ENCODE measurements at regions not wholly inside any gene's neighbourhood (a gene's known extent, or its start where the extent isn't known, plus 50 kb on each side); places are given as distances from the start of the nearest gene placed in this dataset.
"Not testable (repeated sequence)": the region's sequence is repeated elsewhere in the genome, so short reads cannot be mapped to it uniquely, and the experiment has no call there.

- Mint-ChIP-seq H3K9me3 (peaks cover 5% of the 10 kb centered on the region), H3K27me3 (peaks cover 4% of the 10 kb centered on the region), H3K27ac (no peak overlapping the region), H3K36me3 (no peaks in the 10 kb centered on the region), H3K4me1 (no peaks in the 10 kb centered on the region), H3K4me3 (no peak overlapping the region)
- no peak for ATAC-seq (ENCODE audit: low read depth)
- DNase-seq (ENCODE audit: low spot score in 2 of 2) = no peak
Measured at GRCh38 chr20:39990692-39991091, 698.3 kb downstream of the MAFB start.

- no peak for DNase-seq (ENCODE audit: low spot score in 2 of 2)
- no peak for ATAC-seq (ENCODE audit: low read depth)
- peaks cover 2% of the 10 kb centered on the region for H3K27me3 Mint-ChIP-seq
- H3K27ac Mint-ChIP-seq = no peak overlapping the region
- no peaks in the 10 kb centered on the region for H3K4me1 Mint-ChIP-seq
- H3K36me3 Mint-ChIP-seq = no peaks in the 10 kb centered on the region
- H3K4me3 Mint-ChIP-seq = no peak overlapping the region
- peaks cover 5% of the 10 kb centered on the region for H3K9me3 Mint-ChIP-seq
Measured at GRCh38 chr20:39988991-39989390, 700.0 kb downstream of the MAFB start.

- Mint-ChIP-seq H3K36me3 (no peaks in the 10 kb centered on the region), H3K27ac (no peak overlapping the region), H3K4me3 (no peak overlapping the region), H3K4me1 (no peaks in the 10 kb centered on the region), H3K27me3 (no peaks in the 10 kb centered on the region), H3K9me3 (peaks cover 3% of the 10 kb centered on the region)
- DNase-seq (ENCODE audit: low spot score in 2 of 2) = no peak
- no peak for ATAC-seq (ENCODE audit: low read depth)
Measured at GRCh38 chr20:39986173-39986904, 702.7 kb downstream of the MAFB start.

- no peak for ATAC-seq (ENCODE audit: low read depth)
- Mint-ChIP-seq H3K27ac (no peak overlapping the region), H3K27me3 (no peaks in the 10 kb centered on the region), H3K4me3 (no peak overlapping the region), H3K9me3 (peaks cover 3% of the 10 kb centered on the region), H3K4me1 (no peaks in the 10 kb centered on the region), H3K36me3 (no peaks in the 10 kb centered on the region)
- DNase-seq (ENCODE audit: low spot score in 2 of 2) = no peak
Measured at GRCh38 chr20:39985271-39985827, 703.7 kb downstream of the MAFB start.

DNA sequence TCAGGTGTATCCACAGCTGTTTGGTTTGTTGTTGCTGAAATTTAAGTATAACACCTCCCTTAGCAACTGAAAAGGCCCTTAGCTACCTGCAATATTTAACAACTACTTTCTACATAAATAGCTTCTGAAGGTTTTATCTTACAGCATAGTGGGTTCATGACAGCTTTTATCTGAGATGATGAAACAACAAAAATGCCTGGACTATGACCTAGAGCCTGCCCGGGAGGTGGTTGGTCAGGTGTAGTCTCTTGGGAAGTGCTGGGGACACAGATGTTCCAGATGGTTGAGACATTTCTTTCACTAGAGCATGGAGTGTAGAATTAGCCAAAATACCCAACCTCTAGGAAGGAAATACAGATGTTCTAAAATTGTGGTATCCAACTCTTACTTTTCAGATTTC, 705.4 kb downstream of the MAFB start:
- no peak for ATAC-seq (ENCODE audit: low read depth)
- Mint-ChIP-seq H3K4me3 (no peak overlapping the region), H3K9me3 (no peaks in the 10 kb centered on the region), H3K27me3 (no peaks in the 10 kb centered on the region), H3K36me3 (no peaks in the 10 kb centered on the region), H3K27ac (no peak overlapping the region), H3K4me1 (no peaks in the 10 kb centered on the region)
- DNase-seq (ENCODE audit: low spot score in 2 of 2) = no peak

- Mint-ChIP-seq H3K4me1 (no peaks in the 10 kb centered on the region), H3K27me3 (no peaks in the 10 kb centered on the region), H3K4me3 (no peak overlapping the region), H3K36me3 (no peaks in the 10 kb centered on the region), H3K27ac (no peak overlapping the region), H3K9me3 (no peaks in the 10 kb centered on the region)
- DNase-seq (ENCODE audit: low spot score in 2 of 2) (no peak), ATAC-seq (ENCODE audit: low read depth) (no peak)
Measured at GRCh38 chr20:39983183-39983582, 705.9 kb downstream of the MAFB start.

GRCh38 chr20:39974966-39975501, 714.0 kb downstream of the MAFB start:
- no peak for DNase-seq (ENCODE audit: low spot score in 2 of 2)
- no peak overlapping the region for H3K4me3 Mint-ChIP-seq
- no peak overlapping the region for H3K27ac Mint-ChIP-seq
- peaks cover 1% of the 10 kb centered on the region for H3K36me3 Mint-ChIP-seq
- peaks cover 8% of the 10 kb centered on the region for H3K27me3 Mint-ChIP-seq
- no peak for ATAC-seq (ENCODE audit: low read depth)
- no peaks in the 10 kb centered on the region for H3K4me1 Mint-ChIP-seq
- H3K9me3 Mint-ChIP-seq = peaks cover 4% of the 10 kb centered on the region

GRCh38 chr20:39968495-39968894, 720.5 kb downstream of the MAFB start:
- peaks cover 1% of the 10 kb centered on the region for H3K36me3 Mint-ChIP-seq
- no peak for ATAC-seq (ENCODE audit: low read depth)
- no peak for DNase-seq (ENCODE audit: low spot score in 2 of 2)
- no peaks in the 10 kb centered on the region for H3K4me1 Mint-ChIP-seq
- peaks cover 7% of the 10 kb centered on the region for H3K9me3 Mint-ChIP-seq
- no peak overlapping the region for H3K27ac Mint-ChIP-seq
- H3K4me3 Mint-ChIP-seq = no peak overlapping the region
- H3K27me3 Mint-ChIP-seq = peaks cover 2% of the 10 kb centered on the region

DNA sequence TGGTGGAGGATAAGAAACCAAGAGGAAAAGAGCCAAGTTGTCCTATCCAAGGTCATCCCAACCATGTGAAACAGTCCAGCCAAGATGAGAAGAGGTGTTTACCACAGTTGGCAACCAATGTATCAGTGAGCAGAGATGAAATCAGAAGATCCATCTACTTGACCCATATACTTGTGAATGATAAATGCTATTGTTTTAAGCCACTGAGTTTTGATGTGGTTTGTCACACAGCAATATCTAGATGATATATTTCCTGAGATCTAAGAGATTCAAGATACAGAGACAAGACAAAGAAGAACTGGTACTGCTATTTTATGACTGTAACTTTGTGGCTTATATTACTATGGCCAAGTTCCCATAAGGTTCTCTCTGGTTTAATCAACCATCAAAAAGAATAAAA, 721.2 kb downstream of the MAFB start:
- Mint-ChIP-seq H3K9me3 (peaks cover 7% of the 10 kb centered on the region), H3K4me1 (no peaks in the 10 kb centered on the region), H3K27ac (no peak overlapping the region), H3K27me3 (peaks cover 2% of the 10 kb centered on the region), H3K4me3 (no peak overlapping the region), H3K36me3 (peaks cover 1% of the 10 kb centered on the region)
- ATAC-seq (ENCODE audit: low read depth) (no peak), DNase-seq (ENCODE audit: low spot score in 2 of 2) (no peak)

DNA sequence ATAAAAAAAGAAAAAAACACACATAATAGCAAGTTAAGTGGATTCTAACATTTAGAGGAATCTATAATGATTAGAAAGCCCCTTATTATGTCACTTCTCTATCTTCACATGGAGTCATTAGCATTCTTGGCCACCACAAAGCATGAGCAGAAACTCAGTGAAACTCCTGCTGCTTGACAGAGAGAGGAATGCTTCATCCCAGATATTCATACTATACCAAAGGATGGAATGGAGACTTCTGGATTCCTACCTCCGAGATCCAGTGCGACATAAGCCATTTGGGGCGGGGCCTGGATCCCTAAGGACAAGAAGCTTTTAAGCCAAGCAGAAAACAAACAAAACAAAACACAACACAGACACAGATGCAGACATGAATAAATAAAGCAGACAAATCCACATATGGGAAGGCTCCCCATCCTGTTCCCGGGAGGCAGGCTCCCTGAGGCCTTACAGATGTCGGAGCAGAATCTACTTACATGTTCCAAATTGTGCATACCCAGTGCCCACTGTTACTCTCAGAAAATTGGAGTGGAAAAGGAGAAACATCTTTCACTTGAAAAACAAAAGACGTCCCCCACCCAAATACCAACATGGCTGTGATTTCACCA, 727.3 kb downstream of the MAFB start:
- ATAC-seq (ENCODE audit: low read depth) (no peak), DNase-seq (ENCODE audit: low spot score in 2 of 2) (no peak)
- Mint-ChIP-seq H3K27me3 (peaks cover 2% of the 10 kb centered on the region), H3K4me3 (no peak overlapping the region), H3K4me1 (no peaks in the 10 kb centered on the region), H3K27ac (no peak overlapping the region), H3K9me3 (no peaks in the 10 kb centered on the region), H3K36me3 (no peaks in the 10 kb centered on the region)

GRCh38 chr20:39960522-39961428, 728.3 kb downstream of the MAFB start:
- H3K36me3 Mint-ChIP-seq = no peaks in the 10 kb centered on the region
- H3K9me3 Mint-ChIP-seq = no peaks in the 10 kb centered on the region
- no peak overlapping the region for H3K4me3 Mint-ChIP-seq

DNA sequence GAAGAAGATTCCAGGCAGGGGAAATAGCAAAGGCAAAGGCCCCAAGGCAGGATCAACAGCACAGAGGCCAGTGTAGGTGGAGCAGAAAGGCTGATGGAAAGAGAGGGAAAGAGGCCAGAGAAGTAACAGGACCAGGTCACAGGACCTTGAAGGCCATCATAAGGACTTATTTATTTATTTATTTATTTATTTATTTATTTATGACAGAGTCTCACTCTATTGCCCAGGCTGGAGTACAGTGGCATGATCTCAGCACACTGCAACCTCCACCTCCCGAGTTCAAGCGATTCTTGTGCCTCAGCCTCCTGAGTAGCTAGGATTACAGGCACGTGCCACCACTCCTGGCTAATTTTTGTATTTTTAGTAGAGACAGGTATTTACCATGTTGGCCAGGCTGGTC, 731.1 kb downstream of the MAFB start:
- not testable (repeated sequence) for H3K4me3 Mint-ChIP-seq; H3K9me3 Mint-ChIP-seq; H3K27ac Mint-ChIP-seq; H3K36me3 Mint-ChIP-seq; H3K4me1 Mint-ChIP-seq; H3K27me3 Mint-ChIP-seq; ATAC-seq (ENCODE audit: low read depth); DNase-seq (ENCODE audit: low spot score in 2 of 2)

More at GRCh38 chr20:39960522-39961428, 728.3 kb downstream of the MAFB start:
- no peaks in the 10 kb centered on the region for H3K4me1 Mint-ChIP-seq
- H3K27me3 Mint-ChIP-seq = peaks cover 4% of the 10 kb centered on the region
- ATAC-seq (ENCODE audit: low read depth) (no peak), DNase-seq (ENCODE audit: low spot score in 2 of 2) (no peak)
- no peak overlapping the region for H3K27ac Mint-ChIP-seq

DNA sequence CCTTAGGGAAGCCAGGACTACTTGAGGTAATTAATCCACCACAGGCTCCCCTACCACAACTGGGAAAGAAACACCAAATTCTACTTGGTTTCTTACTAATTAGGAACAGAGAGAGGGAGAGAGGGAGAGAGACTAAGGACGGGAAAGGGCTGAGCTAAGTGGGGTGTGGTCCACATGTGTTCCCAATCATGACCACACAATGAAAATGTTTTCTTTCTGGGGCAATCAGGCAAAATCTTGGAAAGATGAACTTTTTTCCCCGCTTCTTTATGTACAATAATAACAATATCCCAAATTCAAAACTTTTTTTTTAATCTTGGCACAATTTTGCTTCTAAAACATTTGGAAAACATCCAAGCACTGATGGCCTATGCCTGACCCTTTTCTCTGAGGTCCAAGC, 734.4 kb downstream of the MAFB start:
- H3K4me3 Mint-ChIP-seq = no peak overlapping the region
- ATAC-seq (ENCODE audit: low read depth) (no peak), DNase-seq (ENCODE audit: low spot score in 2 of 2) (no peak)
- H3K4me1 Mint-ChIP-seq = no peaks in the 10 kb centered on the region
- no peaks in the 10 kb centered on the region for H3K36me3 Mint-ChIP-seq
- H3K9me3 Mint-ChIP-seq = no peaks in the 10 kb centered on the region
- H3K27ac Mint-ChIP-seq = no peak overlapping the region
- peaks cover 6% of the 10 kb centered on the region for H3K27me3 Mint-ChIP-seq

GRCh38 chr20:39946931-39947330, 742.1 kb downstream of the MAFB start:
- Mint-ChIP-seq H3K4me1 (no peaks in the 10 kb centered on the region), H3K27ac (no peak overlapping the region), H3K4me3 (no peak overlapping the region), H3K27me3 (peaks cover 6% of the 10 kb centered on the region), H3K36me3 (no peaks in the 10 kb centered on the region), H3K9me3 (no peaks in the 10 kb centered on the region)
- ATAC-seq (ENCODE audit: low read depth) (no peak), DNase-seq (ENCODE audit: low spot score in 2 of 2) (no peak)

Data from memory B cell (primary cell).